CD4-positive, alpha-beta T cell treated with Interleukin-17A for 4 hours (primary cell): ENCODE measurements at regions not wholly inside any gene's neighbourhood (a gene's known extent, or its start where the extent isn't known, plus 50 kb on each side); places are given as distances from the start of the nearest gene placed in this dataset.
A peak's percentile ranks its signal among the peaks of the same experiment; 100 is the strongest.
"Not testable (repeated sequence)": the region's sequence is repeated elsewhere in the genome, so short reads cannot be mapped to it uniquely, and the experiment has no call there.

Experiments used
- DNase-seq: peaks from one replicate; pipeline ENCODE4 v3.0.0-alpha.2; 2020; ENCODE audit warnings: mixed read lengths

DNA sequence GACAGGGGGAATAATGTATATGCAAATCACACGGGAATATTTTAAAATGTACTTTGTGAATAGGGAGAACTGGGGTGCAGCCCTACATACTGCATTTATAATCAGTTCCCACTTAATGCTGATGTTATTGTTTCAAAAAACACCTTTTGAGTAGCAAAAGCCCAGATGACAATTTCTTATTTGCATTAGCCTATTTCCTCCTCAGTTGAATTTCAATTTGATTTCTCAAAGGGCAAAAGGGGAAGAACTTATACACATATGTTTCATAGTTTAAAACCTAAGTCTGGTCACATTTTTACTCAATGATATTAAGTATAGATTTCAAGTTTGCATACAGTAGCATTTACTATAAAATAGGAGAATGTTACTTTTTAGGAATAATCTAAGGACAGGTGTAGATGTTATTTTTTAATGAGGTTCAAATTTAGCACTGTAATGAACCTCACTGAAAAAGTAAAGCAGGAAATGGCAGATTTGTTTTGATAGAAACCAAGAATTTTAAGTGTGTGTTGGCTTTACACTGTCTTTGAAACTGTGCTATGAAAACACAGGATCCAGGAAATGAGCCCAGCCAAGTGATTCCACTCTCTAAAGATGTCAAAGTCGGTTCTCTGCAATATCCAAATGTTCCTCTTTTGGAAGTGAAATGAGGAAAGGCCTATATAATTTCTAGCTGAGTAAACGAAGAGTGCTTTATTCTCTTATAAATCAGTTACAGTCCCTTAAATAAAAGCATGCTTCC is 367.4 kb downstream of the BTG1 start:
- peak; percentile 36 for DNase-seq

DNA sequence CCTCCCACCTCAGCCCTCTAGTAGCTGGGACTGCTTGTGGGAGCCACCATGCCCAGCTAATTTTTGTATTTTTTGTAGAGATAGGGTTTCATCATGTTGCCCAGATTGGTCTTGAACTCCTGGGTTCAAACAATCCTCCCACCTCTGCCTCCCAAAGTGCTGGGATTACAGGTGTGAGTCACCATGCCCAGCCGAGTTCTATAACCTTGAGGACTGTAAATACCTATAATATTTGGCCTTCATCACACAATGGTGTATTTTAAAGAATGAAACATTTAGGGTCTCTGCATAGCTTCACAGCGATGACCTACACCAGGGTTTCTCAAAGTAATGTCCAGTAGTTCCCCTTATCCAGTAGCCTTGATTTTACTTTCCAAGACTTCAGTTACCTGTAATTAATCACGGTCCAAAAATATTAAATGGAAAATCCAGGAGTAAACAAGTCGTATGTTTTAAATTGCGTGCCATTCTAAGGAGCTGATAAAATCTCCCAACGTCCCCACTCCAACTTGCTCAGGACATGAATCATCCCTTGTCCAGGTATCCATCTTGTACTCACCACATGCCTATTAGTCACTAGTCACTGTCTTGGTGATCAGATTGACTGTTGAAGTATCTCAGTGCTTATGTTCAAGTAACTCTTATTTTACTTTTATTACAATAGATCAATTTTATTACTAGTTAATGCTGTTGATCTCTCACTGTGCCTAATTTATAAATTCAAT is 368.2 kb downstream of the BTG1 start:
- DNase-seq: no peak

- DNase-seq: peak; percentile 18
These were observed 371.2 kb downstream of the BTG1 start for GRCh38 chr12:91774434-91774921.

GRCh38 chr12:91773749-91774429 is 371.8 kb downstream of the BTG1 start:
- DNase-seq: no peak

DNA sequence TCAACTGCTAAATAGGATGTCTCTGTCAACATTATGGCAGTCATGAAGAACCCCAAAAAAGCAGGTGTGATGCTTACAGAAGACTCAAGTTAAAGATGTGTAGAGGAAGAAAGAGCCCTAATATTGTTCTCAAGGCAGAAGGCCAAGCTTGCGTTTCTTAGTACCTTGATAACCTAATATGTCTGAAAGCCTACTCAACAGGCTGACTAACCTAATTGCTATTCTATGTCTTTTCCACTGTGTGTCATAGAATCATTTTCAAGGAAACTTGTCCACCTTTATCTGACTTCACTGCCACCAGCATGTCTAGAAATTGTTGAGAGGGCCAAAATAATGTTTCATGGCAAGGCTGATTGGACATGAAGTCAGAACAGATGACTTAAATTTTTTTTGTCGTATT is 373.2 kb downstream of the BTG1 start:
- DNase-seq: no peak

- no peak for DNase-seq
These were observed 375.9 kb downstream of the BTG1 start for GRCh38 chr12:91769736-91770135.

GRCh38 chr12:91767237-91767636 is 378.4 kb downstream of the BTG1 start:
- no peak for DNase-seq

DNA sequence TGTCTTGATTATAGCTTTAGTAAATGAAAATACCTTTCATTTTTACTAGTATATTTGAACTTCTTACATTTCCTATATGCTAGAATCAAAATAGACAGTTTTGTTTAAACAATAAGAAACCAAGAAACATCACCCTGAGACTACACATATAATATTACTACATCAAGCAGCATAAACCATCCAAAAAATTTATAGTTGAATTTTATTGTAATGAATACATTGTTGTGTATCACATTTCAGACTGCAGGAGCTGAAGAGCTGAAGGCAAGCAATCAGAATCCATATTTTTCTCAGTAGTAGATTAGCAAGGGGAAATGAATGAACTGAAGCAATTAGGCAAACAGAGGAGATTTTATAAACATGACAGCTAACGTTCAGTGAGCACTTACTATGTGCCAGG is 379.2 kb downstream of the BTG1 start:
- DNase-seq: no peak

DNA sequence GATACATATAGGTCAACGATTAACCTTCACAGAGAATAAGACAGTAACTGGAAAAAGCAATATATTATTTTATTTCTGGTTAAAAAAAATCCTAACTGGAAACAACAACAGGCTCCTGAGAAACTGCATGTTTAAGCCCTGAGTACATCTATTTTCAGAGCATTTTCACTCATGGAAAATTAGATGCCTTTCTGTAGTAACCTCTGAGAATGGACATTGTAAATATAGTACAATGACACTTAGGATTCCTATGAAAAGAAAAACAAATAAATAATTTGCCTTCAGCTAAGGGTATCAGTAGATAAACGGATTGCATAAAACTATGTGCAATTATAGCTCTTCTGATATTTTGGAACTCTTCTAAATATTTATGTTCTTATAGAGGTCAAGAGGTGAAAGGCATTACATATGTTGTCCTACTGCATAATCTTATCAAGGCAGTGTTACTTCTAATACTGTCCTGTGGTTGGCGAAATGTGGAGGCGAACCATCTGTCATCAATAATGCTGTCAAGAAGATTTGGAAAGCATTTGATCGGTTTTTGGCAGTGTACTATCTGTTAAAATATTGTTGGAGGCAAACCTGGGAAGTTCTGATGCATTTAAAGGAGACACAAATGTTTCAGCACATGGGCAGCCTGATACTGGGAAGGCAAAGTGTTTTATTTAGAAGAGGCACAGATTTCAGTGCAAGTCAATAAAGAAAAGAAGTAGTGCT is 381.8 kb downstream of the BTG1 start:
- no peak for DNase-seq

DNA sequence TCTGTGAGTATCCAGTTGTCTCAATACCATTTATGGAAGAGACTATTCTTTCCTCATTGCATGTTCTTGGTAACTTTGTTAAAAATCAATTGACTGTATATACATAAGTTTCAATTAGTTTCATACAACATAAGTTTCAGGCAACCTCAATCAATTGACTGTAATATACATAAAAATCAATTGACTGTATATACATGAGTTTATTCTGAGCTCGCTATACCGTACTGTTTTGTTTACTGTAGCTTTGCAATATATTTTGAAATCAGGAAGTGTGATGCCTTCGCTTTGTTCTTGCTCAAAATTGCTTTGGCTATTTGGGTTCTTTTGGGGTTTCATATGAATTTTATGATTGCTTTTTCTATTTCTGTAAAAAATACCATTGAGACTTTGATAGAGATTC is 392.0 kb downstream of the BTG1 start:
- DNase-seq: no peak

DNA sequence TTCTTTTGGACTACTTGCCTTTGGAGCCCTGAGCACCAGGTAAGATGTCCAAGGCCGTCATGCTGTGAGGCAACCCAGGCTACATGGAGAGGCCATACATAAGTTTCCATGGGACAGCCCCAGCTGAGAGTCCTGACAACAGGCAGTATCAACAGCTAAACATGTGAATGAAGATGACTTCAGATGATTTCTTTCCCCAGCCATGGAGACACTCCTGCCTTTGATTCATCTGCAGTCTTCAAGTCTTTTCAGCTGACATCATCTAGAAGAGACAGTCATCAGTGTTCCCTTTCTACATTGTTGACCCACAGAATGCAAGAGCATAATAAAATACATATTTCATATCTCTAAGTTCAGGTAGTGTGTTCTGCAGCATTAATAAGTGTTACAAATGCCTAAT is 398.7 kb downstream of the BTG1 start:
- DNase-seq: no peak

GRCh38 chr12:91744597-91744996 is 401.0 kb downstream of the BTG1 start:
- no peak for DNase-seq

DNA sequence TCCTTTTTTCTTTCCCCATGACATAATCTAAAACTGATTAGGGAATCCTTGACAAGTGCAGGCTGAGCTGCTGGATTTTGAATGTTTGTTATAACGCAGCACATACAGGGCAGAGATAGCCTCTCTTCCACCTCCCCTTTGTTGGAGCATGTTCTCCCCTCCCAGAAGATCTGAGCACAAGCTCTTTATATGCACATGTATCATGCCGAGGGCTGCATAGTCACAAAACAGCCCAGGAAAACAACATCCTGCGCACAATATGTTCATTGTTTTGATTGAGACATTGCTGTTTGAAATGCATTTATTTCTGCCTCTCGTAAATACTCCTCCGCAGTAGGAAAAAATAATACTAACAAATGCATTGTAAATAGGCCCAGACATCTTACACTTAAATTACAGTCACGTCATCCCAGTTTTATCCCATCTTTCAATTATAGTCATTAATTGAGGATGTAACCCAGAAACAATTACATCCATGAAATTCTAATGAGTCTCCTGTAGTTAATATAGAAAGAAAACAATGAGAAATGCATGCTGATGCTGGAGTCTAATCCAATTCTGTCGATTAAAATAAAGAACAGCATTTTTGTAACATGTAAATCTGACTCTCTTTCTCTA is 401.8 kb downstream of the BTG1 start:
- DNase-seq: no peak

DNA sequence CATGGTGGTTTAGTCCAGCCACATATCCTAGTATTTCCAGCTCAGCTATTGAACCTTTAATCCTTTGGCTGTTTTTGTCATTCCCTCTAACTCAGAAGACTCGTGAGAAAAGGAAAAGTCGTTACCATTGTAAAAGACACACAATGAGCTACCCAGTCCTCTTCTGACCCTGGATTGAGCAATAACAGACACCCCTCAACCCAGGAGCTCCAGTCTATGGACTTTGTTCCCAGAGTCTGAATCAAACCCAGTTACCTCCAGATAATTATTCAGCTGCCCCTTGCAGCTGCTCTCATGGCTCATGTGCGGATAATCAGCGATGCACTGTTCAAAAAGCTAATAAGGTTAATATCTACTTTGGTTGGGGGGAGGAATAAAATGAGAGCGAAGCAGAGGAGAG is 402.4 kb downstream of the BTG1 start:
- no peak for DNase-seq

DNA sequence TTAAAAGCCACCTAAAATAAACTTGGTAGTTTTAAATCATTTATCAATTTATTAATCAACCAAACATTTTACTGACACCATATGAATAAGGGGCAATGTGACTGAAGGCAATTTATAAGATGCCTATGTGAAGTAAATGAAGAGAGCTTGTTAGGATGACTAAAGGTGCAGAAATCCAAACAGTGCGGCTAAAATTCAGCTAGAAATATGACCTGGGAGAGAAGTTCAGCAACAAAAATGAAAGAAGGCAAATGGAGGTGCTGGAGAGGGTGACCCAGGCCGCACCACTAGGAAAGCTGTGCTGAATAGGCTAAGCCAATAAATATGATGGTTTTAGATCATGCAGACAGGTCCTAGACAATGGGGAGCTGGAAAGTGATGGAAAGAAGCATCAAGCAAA is 403.7 kb downstream of the BTG1 start:
- no peak for DNase-seq

DNA sequence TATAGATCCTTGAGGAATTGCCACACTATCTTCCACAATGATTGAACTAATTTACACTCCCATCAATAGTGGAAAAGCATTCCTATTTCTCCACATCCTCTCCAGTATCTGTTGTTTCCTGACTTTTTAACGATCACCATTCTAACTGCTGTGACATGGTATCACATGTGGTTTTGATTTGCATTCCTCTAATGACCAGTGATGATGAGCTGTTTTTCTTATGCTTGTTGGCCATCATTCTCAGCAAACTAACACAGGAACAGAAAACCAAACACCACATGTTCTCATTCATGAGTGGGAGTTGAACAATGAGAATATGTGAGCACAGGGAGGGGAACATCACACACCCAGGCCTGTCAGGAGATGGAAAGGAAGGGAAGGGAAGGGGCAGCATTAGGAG is 411.8 kb downstream of the BTG1 start:
- DNase-seq: not testable (repeated sequence)

GRCh38 chr12:91732086-91732485 is 413.6 kb downstream of the BTG1 start:
- no peak for DNase-seq

DNA sequence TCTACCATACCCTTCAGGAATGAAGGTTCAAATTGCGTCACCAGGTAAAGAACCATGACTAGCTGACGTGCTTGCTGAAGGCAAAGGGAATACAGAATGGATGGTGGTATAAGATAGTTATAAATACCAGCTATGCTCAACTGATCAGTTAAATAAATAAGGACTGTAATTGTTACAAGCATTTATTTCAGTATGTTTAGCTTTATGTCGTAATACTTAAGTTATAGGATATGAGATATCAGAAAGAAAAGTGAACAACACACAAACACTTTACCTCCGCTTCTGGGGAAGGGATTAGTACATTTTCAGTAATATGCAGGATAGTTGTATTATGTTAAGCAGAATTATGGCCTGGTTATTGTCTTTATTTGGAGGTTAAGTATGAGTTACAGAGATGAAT is 416.1 kb downstream of the BTG1 start:
- DNase-seq: no peak

DNA sequence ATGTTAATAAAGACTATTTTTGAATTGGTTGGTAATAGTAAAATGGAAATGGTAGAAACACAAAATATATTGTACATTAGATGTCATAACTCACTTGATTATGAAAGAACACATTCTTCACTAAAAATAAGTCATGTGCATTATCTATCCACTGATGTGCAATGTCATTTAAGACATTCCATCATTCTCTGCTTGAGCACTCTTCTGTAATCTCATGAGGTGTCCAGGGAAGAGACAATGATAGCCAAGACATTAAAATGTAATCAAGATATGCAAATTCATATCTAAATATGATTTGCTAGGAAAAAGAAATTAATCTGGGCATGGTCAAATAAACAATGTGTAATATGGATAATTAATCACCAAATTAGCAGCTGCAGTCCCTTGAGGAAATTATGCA is 422.5 kb downstream of the BTG1 start:
- no peak for DNase-seq

GRCh38 chr12:91722072-91722471 is 423.6 kb downstream of the BTG1 start:
- DNase-seq: no peak

DNA sequence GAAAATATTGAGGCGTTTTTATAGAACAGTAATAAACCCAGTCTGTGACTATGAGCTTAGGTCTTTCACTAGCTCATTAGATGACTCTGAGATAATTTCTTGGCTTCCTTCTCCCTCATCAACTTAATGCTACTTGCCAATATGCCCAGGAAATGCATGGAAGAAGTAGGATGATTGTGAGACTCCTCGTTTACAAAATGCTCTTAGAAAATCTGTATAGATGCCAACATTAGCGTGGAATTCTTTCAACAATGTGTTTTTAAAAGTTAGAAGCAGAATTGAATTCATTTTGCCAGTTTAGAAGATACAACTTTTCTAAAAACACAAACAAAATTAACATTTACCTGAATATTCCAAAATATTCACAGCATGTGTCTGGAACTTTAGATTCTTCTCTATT is 424.6 kb downstream of the BTG1 start:
- DNase-seq: no peak

- DNase-seq: no peak
These were observed 427.3 kb downstream of the BTG1 start for GRCh38 chr12:91718326-91718725.

- DNase-seq: no peak
These were observed 427.8 kb downstream of the BTG1 start for GRCh38 chr12:91717804-91718203.
